Thoracic aorta (tissue), 2 donors: ENCODE measurements at regions not wholly inside any gene's neighbourhood (a gene's known extent, or its start where the extent isn't known, plus 50 kb on each side); places are given as distances from the start of the nearest gene placed in this dataset.

ENCODE experiments used
- ATAC-seq: fragments of 150-250 bp; one replicate; pipeline ENCODE4 v1.8.0; 2017; ENCODE audit warnings: low read depth; ENCODE audit not compliant: insufficient number of reproducible peaks, low FRiP score
- DNase-seq: peaks from one replicate; pipeline ENCODE4 v3.0.0-alpha.2; 2020; ENCODE audit warnings: low spot score
- H3K27ac ChIP-seq, 2 donors: fragments of 200-600 bp; sonication (generic); 1 replicate in 1 of 2; 2 replicates in 1 of 2; pipeline ENCODE4 v1.5.1; 2016; ENCODE audit warnings: mild to moderate bottlenecking in 2 of 2, moderate library complexity in 2 of 2
- H3K27me3 ChIP-seq: fragments of 200-600 bp; sonication (generic); replicated peaks from 2 replicates; pipeline ENCODE4 v1.6.0; 2016; ENCODE audit warnings: mild to moderate bottlenecking; ENCODE audit not compliant: insufficient read depth
- H3K36me3 ChIP-seq: fragments of 200-600 bp; sonication (generic); one replicate; pipeline ENCODE4 v1.5.1; 2016
- H3K4me1 ChIP-seq, 2 donors: fragments of 200-600 bp; sonication (generic); 1 replicate in 1 of 2; 2 replicates in 1 of 2; pipeline versions ENCODE4 v1.5.1 to v1.6.0; 2016; ENCODE audit warnings: low read depth in 2 of 2, mild to moderate bottlenecking in 1 of 2; ENCODE audit not compliant: control insufficient read depth in 1 of 2
- H3K4me3 ChIP-seq: fragments of 200-600 bp; sonication (generic); 2 replicates; pipeline ENCODE4 v1.5.1; 2016; ENCODE audit warnings: mild to moderate bottlenecking
- H3K9me3 ChIP-seq: fragments of 200-600 bp; sonication (generic); 2 replicates; pipeline ENCODE4 v1.5.1; 2016
- TF ChIP-seq, protein P1 (sequence below): fragments of 200-600 bp; sonication (generic); IDR thresholded peaks from one replicate; pipeline ENCODE4 v1.5.1; 2019; ENCODE audit warnings: antibody characterized with exemption

DNA sequence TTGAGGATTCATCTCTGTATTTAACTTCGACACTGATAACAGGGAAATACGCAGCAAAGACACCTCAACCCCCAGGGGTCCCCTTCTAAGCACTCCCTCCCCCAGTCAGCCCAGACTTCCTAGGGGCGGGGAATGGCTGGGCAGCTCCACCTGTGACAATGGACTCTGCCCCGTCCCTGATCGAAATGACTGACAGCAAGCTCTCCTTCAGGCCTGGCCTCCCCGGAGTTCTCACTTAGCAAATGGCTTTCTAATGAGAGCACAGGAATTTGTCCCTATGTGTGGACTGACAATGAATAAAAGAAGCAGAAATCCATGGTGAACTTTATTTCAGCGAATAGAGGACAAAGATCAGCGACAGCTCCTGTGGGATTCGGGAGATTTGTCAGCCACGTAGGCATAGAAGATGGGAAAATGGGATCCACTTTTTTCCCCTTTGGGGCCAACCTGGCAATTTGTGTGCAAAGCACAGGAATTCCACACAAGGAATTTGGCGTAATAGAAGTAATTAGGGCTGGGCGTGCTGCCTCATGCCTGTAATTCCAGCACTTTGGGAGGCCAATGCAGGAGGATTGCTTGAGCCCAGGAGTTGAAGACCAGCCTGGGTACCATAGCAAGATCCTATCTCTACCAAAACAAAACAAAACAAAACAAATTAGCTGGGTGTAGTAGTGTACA lies 63.8 kb downstream of the TNFAIP2 start:
- TF ChIP-seq, protein P1, sequence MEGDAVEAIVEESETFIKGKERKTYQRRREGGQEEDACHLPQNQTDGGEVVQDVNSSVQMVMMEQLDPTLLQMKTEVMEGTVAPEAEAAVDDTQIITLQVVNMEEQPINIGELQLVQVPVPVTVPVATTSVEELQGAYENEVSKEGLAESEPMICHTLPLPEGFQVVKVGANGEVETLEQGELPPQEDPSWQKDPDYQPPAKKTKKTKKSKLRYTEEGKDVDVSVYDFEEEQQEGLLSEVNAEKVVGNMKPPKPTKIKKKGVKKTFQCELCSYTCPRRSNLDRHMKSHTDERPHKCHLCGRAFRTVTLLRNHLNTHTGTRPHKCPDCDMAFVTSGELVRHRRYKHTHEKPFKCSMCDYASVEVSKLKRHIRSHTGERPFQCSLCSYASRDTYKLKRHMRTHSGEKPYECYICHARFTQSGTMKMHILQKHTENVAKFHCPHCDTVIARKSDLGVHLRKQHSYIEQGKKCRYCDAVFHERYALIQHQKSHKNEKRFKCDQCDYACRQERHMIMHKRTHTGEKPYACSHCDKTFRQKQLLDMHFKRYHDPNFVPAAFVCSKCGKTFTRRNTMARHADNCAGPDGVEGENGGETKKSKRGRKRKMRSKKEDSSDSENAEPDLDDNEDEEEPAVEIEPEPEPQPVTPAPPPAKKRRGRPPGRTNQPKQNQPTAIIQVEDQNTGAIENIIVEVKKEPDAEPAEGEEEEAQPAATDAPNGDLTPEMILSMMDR, result no peak
- DNase-seq (no peak), ATAC-seq (no peak)
- no peaks in the 10 kb centered on the region for H3K9me3 ChIP-seq
- no peak overlapping the region for H3K4me3 ChIP-seq
- H3K27ac ChIP-seq, result no peak overlapping the region
- H3K27me3 ChIP-seq, result peaks cover 8% of the 10 kb centered on the region
- no peaks in the 10 kb centered on the region for H3K36me3 ChIP-seq
- H3K4me1 ChIP-seq, result peaks cover 6 to 8% of the 10 kb centered on the region in 2 donors

DNA sequence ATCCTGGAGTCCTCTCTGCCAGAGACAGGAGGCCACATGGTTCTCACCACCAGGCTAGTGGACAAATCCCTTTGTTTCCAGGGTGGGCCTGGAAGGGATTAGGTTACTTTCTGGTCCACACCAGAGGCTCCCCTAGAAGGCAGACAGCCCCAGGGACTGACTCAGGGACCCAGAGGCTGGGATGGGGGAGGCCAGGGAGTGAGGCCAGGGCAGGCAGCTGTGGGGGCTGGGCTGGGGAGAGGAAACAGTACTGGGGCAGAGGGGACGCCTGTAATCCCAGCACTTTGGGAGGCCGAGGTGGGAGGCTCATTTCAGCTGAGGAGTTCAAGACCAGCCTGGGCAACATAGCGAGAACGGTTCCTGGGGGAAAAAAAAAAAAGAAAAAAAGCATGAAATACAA lies 64.7 kb downstream of the TNFAIP2 start:
- H3K27ac ChIP-seq, result no peak overlapping the region
- peaks cover 6 to 8% of the 10 kb centered on the region in 2 donors for H3K4me1 ChIP-seq
- TF ChIP-seq, protein P1, result no peak
- H3K27me3 ChIP-seq, result peaks cover 8% of the 10 kb centered on the region
- DNase-seq, result no peak
- H3K4me3 ChIP-seq, result no peak overlapping the region
- H3K36me3 ChIP-seq, result no peaks in the 10 kb centered on the region
- no peak for ATAC-seq
- no peaks in the 10 kb centered on the region for H3K9me3 ChIP-seq

DNA sequence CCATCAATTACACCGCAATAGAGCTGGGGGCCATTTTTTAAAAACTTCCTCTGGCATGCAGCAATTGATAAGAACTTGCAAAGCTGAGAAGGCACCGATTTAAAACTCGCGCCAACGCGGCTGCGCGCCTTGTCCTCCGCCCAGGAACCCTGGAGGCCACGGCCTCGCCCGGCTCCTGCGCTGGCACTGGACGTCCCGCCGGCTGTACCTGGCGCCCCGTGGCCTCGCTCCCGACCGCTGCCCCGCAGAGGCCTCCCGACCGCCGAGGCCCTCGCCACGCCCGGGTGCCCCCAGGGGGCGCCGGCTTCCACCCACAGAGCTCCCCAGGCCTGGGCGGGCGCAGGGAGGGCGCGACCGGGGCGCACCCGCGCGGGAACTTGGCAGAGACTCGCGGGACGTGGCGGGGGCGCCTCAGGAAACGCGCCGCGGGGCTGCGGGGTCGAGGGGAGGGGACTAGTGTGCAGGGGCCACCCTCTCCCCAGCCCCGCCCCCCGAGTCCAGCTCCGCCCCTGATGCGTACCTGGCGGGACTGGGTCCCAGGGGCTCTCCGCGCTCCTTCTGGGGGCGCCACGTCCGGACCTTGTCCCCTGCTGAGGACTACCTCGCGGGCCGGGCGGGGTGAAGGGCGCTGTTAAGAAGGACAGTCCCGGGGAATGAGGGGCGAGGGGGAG lies 65.7 kb downstream of the TNFAIP2 start:
- Histone ChIP-seq H3K27ac (no peak overlapping the region), H3K27me3 (peaks cover 8% of the 10 kb centered on the region), H3K36me3 (no peaks in the 10 kb centered on the region), H3K4me1 (peaks cover 6 to 8% of the 10 kb centered on the region in 2 donors), H3K4me3 (peak overlapping the region; percentile 60), H3K9me3 (no peaks in the 10 kb centered on the region)
- DNase-seq (no peak), ATAC-seq (no peak)
- TF ChIP-seq, protein P1, result peak; percentile 12

DNA sequence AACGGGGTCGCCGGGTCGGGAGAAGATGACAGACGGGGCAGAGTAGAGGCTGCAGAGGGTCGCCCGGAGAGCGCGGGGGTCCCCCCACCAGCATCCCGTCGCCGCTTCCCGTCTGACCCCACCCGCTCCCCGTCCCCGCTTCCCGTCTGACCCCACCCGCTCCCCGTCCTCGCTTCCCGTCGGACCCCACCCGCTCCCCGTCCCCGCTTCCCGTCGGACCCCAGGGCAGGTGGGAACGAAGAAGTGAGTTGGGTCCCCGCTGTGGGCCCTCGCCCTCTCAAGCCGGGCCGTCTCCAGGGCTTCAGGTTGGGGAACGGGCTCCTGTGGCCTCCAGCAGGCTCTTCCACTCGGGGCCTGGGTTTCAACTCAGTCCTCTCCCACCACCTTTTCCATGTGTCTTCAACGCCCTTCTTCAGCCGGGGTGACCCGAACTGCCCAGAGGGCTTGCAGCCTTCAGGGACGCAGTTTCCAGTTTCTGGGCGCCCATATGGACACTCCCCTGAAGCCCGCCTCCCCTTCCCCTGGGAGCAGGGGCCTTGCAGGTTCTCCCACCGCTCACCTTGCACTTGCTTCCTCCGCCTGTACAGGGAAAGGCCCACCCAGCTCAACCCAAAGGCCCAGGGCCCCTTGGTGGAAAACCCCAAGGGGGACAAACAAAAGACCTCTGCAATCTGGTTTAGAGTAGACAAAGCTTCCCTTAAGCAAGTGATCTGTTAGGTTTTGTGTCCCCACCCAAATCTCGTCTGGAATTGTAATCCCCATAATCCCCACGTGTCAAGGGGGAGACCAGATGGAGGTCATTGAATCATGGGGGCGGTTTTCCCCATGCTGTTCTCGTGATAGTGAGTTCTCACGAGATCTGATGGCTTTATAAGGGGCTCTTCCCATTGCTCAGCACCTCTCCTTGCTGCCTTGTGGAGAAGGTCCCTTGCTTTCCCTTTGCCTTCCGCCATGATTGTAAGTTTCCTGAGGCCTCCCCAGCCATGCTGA lies 66.5 kb downstream of the TNFAIP2 start:
- H3K36me3 ChIP-seq, result no peaks in the 10 kb centered on the region
- TF ChIP-seq, protein P1, result no peak
- no peak overlapping the region for H3K27ac ChIP-seq
- peaks cover 6 to 8% of the 10 kb centered on the region in 2 donors for H3K4me1 ChIP-seq
- DNase-seq (no peak), ATAC-seq (no peak)
- peaks cover 8% of the 10 kb centered on the region for H3K27me3 ChIP-seq
- no peaks in the 10 kb centered on the region for H3K9me3 ChIP-seq
- no peak overlapping the region for H3K4me3 ChIP-seq

DNA sequence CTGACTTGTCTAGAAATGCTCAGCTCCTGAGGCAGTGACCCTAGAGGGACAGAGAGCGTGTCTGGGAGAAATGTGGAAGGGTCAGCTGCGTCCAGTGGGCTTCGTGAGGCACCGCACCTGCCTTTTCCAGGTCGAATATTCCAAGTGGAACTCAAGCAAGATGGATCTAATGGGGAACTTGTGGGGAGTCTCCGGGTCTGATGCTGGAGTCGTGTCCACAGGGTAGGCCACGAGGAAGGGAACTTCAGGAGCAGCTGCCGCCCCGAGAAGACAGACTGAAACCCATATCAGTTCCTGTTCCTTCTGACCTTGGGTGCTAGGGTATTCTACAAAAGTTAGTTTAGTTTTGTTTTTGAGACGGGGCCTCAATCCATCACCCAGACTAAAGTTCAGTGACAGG lies 67.5 kb downstream of the TNFAIP2 start:
- no peak overlapping the region for H3K4me3 ChIP-seq
- TF ChIP-seq, protein P1, result no peak
- H3K27me3 ChIP-seq, result peaks cover 8% of the 10 kb centered on the region
- no peaks in the 10 kb centered on the region for H3K36me3 ChIP-seq
- ATAC-seq (no peak), DNase-seq (no peak)
- peaks cover 6 to 8% of the 10 kb centered on the region in 2 donors for H3K4me1 ChIP-seq
- no peak overlapping the region for H3K27ac ChIP-seq
- H3K9me3 ChIP-seq, result no peaks in the 10 kb centered on the region
